ENCODE measurements at regions not wholly inside any gene's neighbourhood (a gene's known extent, or its start where the extent isn't known, plus 50 kb on each side); places are given as distances from the start of the nearest gene placed in this dataset.
"Not testable (repeated sequence)": the region's sequence is repeated elsewhere in the genome, so short reads cannot be mapped to it uniquely, and the experiment has no call there.

DNA sequence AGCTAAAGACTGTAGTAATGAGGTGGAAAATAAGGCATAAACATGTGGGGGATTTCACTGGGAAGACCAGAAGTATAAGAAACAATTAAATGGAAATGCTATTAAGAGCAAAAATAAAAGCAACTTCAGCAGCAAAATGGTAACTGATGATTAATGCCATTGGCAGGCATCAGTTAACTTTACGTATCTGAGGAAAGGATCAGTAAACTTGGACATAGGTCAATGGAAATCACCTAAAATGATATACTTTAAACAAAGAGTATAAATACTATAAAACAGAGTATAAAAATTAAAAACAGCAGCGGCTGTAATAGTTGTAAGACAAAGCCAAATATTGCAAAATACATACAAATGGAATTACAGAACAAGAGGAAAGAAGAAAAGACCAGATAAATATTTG, 992.1 kb downstream of the DNAH5 start:
- H3K4me3 ChIP-seq (ENCODE audit: low read length in 2 of 2): no peak overlapping the region
- no peak overlapping the region for H3K27ac ChIP-seq (ENCODE audit: low read depth in 2 of 2, low read length in 2 of 2)

DNA sequence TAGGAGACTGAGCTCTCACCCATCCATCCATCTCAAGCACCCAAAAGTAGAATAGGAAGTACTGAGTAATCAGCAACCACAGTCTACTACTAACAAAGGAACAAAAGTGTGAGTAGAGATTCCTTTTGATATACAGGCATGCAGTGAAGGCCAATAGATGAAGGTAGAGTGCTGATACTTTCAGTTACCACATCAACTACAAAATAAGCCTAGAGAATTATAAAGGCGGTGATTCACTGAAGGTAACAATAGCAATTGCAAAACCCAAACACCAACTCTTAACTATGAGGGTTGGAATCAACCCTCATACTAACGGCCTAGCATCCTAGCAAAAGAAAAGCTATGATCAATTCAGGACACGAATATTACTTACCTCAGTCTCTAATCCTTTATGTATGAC, 992.6 kb downstream of the DNAH5 start:
- Histone ChIP-seq H3K4me3 (ENCODE audit: low read length in 2 of 2) (no peak overlapping the region), H3K4me1 (ENCODE audit: control insufficient read depth in 2 of 2, insufficient read depth in 2 of 2, low read length in 2 of 2) (no peaks in the 10 kb centered on the region), H3K9ac (ENCODE audit: low read depth in 1 of 2, low read length in 2 of 2) (no peak overlapping the region), H3K36me3 (ENCODE audit: control insufficient read depth in 2 of 2, insufficient read depth in 2 of 2, low read length in 2 of 2) (no peaks in the 10 kb centered on the region), H3K27ac (ENCODE audit: low read depth in 2 of 2, low read length in 2 of 2) (no peak overlapping the region), H3K9me3 (ENCODE audit: control insufficient read depth in 2 of 2, low read length in 2 of 2) (no peaks in the 10 kb centered on the region), H3K27me3 (ENCODE audit: control insufficient read depth in 2 of 2, insufficient read depth in 2 of 2, low read length in 2 of 2) (no peaks in the 10 kb centered on the region)

More for the DNA sequence above, 992.1 kb downstream of the DNAH5 start:
- Histone ChIP-seq H3K36me3 (ENCODE audit: control insufficient read depth in 2 of 2, insufficient read depth in 2 of 2, low read length in 2 of 2) (no peaks in the 10 kb centered on the region), H3K9me3 (ENCODE audit: control insufficient read depth in 2 of 2, low read length in 2 of 2) (no peaks in the 10 kb centered on the region), H3K9ac (ENCODE audit: low read depth in 1 of 2, low read length in 2 of 2) (no peak overlapping the region), H3K27me3 (ENCODE audit: control insufficient read depth in 2 of 2, insufficient read depth in 2 of 2, low read length in 2 of 2) (no peaks in the 10 kb centered on the region), H3K4me1 (ENCODE audit: control insufficient read depth in 2 of 2, insufficient read depth in 2 of 2, low read length in 2 of 2) (no peaks in the 10 kb centered on the region)

DNA sequence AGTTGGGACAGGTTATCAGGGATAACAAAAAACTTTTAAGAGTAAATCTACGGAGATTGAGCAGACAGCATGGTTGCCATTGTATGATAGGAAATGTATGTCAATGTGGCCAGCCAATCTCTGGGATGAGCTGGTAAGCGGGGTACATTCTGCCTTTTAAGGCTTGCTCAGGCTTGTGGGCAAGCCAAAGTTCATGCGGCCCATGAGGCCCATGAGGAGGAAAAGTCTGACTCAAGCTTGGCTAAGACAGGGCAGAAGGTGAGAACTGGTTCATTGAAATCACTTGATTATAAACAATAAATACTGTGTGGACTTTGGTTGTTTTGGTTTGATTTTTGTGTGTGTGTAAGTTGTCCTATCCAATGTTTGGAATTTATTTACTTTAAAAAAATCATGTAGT, 997.1 kb downstream of the DNAH5 start:
- Histone ChIP-seq H3K27ac (ENCODE audit: low read depth in 2 of 2, low read length in 2 of 2) (no peak overlapping the region), H3K4me1 (ENCODE audit: control insufficient read depth in 2 of 2, insufficient read depth in 2 of 2, low read length in 2 of 2) (no peaks in the 10 kb centered on the region), H3K9ac (ENCODE audit: low read depth in 1 of 2, low read length in 2 of 2) (no peak overlapping the region), H3K4me3 (ENCODE audit: low read length in 2 of 2) (no peak overlapping the region), H3K9me3 (ENCODE audit: control insufficient read depth in 2 of 2, low read length in 2 of 2) (peaks cover 0 to 3% of the 10 kb centered on the region in 2 donors), H3K27me3 (ENCODE audit: control insufficient read depth in 2 of 2, insufficient read depth in 2 of 2, low read length in 2 of 2) (no peaks in the 10 kb centered on the region), H3K36me3 (ENCODE audit: control insufficient read depth in 2 of 2, insufficient read depth in 2 of 2, low read length in 2 of 2) (no peaks in the 10 kb centered on the region)

DNA sequence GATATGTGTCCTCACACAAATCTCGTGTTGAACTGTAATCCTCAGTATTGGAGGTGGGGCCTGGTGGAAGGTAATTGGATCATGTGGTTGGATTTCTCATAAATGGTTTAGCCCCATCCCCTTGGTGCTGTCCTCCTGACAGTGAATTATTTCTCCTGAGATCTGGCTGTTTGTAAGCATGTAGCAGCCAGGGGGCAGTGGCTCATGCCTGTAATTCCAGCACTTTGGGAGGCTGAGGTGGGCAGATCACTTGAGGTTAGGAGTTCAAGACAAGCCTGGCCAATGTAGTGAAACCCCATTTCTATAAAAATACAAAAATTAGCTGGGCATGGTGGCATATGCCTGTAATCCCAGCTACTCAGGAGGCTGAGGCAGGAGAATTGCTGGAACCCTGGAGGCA, 999.0 kb downstream of the DNAH5 start:
- H3K27ac ChIP-seq (ENCODE audit: low read depth in 2 of 2, low read length in 2 of 2); H3K4me3 ChIP-seq (ENCODE audit: low read length in 2 of 2): not testable (repeated sequence)

DNA sequence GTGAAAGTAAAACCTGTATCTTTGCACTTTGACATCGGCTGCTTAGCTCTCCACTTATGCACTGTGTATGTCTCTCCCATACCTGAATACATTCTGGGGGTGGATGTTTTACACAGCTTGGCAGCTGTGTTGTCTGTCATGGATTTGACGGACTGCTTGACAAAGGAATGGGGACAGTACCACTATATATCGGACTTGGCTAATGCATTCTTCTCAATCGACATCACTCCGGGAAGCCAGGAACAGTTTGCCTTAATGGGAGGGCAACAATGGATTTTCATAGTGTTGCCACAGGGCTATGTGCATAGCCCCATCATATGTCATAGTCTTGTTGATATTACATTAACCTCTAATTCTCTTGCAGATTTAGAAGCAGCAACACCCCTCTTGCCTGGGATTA, 1008.3 kb downstream of the DNAH5 start:
- Histone ChIP-seq H3K36me3 (ENCODE audit: control insufficient read depth in 2 of 2, insufficient read depth in 2 of 2, low read length in 2 of 2) (no peaks in the 10 kb centered on the region), H3K27me3 (ENCODE audit: control insufficient read depth in 2 of 2, insufficient read depth in 2 of 2, low read length in 2 of 2) (no peaks in the 10 kb centered on the region), H3K4me3 (ENCODE audit: low read length in 2 of 2) (no peak overlapping the region), H3K9me3 (ENCODE audit: control insufficient read depth in 2 of 2, low read length in 2 of 2) (peaks cover 0 to 10% of the 10 kb centered on the region in 2 donors), H3K4me1 (ENCODE audit: control insufficient read depth in 2 of 2, insufficient read depth in 2 of 2, low read length in 2 of 2) (no peaks in the 10 kb centered on the region), H3K27ac (ENCODE audit: low read depth in 2 of 2, low read length in 2 of 2) (no peak overlapping the region), H3K9ac (ENCODE audit: low read depth in 1 of 2, low read length in 2 of 2) (no peak overlapping the region)

More for the DNA sequence above, 999.0 kb downstream of the DNAH5 start:
- H3K4me1 ChIP-seq (ENCODE audit: control insufficient read depth in 2 of 2, insufficient read depth in 2 of 2, low read length in 2 of 2); H3K9ac ChIP-seq (ENCODE audit: low read depth in 1 of 2, low read length in 2 of 2); H3K27me3 ChIP-seq (ENCODE audit: control insufficient read depth in 2 of 2, insufficient read depth in 2 of 2, low read length in 2 of 2); H3K36me3 ChIP-seq (ENCODE audit: control insufficient read depth in 2 of 2, insufficient read depth in 2 of 2, low read length in 2 of 2); H3K9me3 ChIP-seq (ENCODE audit: control insufficient read depth in 2 of 2, low read length in 2 of 2): not testable (repeated sequence)

DNA sequence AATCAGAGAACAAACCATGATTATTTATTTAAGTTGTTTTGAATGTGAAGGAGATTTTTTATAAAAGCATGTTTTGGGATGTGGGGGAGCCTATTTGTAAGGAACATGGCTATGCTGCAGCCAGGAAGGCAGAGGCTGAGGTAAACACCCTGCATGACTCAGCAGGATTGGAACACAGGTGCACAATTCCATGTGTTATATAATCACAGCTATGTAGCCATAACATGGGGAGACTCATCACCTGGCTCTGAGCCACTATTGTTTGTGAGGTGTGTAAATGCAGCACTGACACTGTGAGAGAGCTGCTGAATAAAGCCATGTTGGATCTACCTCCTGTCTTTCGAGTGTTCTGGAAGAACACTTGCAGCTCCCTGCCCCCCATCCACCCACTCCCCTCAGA, 1009.8 kb downstream of the DNAH5 start:
- H3K27ac ChIP-seq (ENCODE audit: low read depth in 2 of 2, low read length in 2 of 2): no peak overlapping the region

DNA sequence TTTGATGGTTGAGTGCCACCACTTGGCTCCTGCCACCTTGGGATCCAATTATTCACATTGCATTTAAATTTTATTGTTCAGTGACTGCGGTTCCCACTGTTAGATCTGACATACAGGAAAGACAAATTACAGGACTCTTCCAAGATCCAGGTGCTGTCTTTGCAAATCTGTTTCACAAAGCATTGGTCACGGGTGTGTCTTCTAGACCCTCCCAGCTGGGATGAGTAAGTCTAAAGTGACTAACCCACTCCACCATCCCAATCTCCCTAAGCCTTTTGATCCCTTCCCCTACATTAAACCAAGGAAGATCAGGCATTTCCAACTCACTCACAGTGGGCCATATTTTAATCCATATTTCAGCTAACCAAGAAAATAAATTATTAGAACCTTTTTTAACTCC, 1016.3 kb upstream of the CTNND2 start:
- Histone ChIP-seq H3K9me3 (ENCODE audit: control insufficient read depth in 2 of 2, low read length in 2 of 2) (no peaks in the 10 kb centered on the region), H3K4me3 (ENCODE audit: low read length in 2 of 2) (no peak overlapping the region), H3K27ac (ENCODE audit: low read depth in 2 of 2, low read length in 2 of 2) (no peak overlapping the region), H3K4me1 (ENCODE audit: control insufficient read depth in 2 of 2, insufficient read depth in 2 of 2, low read length in 2 of 2) (no peaks in the 10 kb centered on the region), H3K36me3 (ENCODE audit: control insufficient read depth in 2 of 2, insufficient read depth in 2 of 2, low read length in 2 of 2) (no peaks in the 10 kb centered on the region), H3K27me3 (ENCODE audit: control insufficient read depth in 2 of 2, insufficient read depth in 2 of 2, low read length in 2 of 2) (no peaks in the 10 kb centered on the region), H3K9ac (ENCODE audit: low read depth in 1 of 2, low read length in 2 of 2) (no peak overlapping the region)

More for the DNA sequence above, 1009.8 kb downstream of the DNAH5 start:
- no peak overlapping the region for H3K4me3 ChIP-seq (ENCODE audit: low read length in 2 of 2)
- no peak overlapping the region for H3K9ac ChIP-seq (ENCODE audit: low read depth in 1 of 2, low read length in 2 of 2)
- H3K4me1 ChIP-seq (ENCODE audit: control insufficient read depth in 2 of 2, insufficient read depth in 2 of 2, low read length in 2 of 2): no peaks in the 10 kb centered on the region
- peaks cover 0 to 10% of the 10 kb centered on the region in 2 donors for H3K9me3 ChIP-seq (ENCODE audit: control insufficient read depth in 2 of 2, low read length in 2 of 2)
- H3K27me3 ChIP-seq (ENCODE audit: control insufficient read depth in 2 of 2, insufficient read depth in 2 of 2, low read length in 2 of 2): no peaks in the 10 kb centered on the region
- H3K36me3 ChIP-seq (ENCODE audit: control insufficient read depth in 2 of 2, insufficient read depth in 2 of 2, low read length in 2 of 2): no peaks in the 10 kb centered on the region

DNA sequence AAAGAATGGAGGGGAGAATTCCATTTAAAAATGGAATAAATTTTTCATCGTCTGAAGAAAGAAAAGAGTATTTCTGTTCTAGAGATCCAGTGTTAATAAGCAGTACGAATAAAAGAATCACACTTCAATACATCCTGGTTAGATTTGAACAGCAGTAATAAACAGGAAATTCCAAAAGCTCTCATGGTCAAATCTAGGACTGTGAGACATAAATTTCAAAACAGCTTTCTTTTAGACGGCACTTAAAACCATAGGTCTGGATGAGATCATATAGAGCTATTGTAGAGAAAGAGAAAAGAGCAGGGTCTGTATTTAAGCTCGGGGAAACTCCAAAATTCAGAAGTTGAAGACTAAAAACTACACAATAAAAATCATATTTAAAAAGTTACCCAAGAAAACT, 1006.9 kb upstream of the CTNND2 start:
- Histone ChIP-seq H3K4me3 (ENCODE audit: low read length in 2 of 2) (no peak overlapping the region), H3K4me1 (ENCODE audit: control insufficient read depth in 2 of 2, insufficient read depth in 2 of 2, low read length in 2 of 2) (no peaks in the 10 kb centered on the region), H3K36me3 (ENCODE audit: control insufficient read depth in 2 of 2, insufficient read depth in 2 of 2, low read length in 2 of 2) (no peaks in the 10 kb centered on the region), H3K27me3 (ENCODE audit: control insufficient read depth in 2 of 2, insufficient read depth in 2 of 2, low read length in 2 of 2) (no peaks in the 10 kb centered on the region), H3K9ac (ENCODE audit: low read depth in 1 of 2, low read length in 2 of 2) (no peak overlapping the region), H3K27ac (ENCODE audit: low read depth in 2 of 2, low read length in 2 of 2) (no peak overlapping the region), H3K9me3 (ENCODE audit: control insufficient read depth in 2 of 2, low read length in 2 of 2) (no peaks in the 10 kb centered on the region)

DNA sequence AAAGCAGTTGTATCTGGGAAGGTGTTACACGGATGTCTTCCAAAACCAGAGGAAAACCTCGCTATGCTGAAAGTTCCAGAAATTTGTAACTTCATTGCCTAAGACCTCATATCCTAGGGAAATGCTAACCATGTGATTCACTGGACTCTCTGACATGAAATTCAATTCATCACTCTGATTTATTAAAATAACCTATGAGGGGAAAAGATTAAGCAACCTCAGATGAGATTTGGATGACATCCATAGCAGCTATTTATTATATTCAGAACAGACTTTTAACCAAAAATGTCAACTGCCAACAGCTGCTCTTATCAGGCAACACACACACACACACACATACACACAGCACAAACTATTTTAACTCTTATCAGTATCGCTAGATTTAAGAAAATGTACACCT, 1006.4 kb upstream of the CTNND2 start:
- Histone ChIP-seq H3K4me3 (ENCODE audit: low read length in 2 of 2) (no peak overlapping the region), H3K36me3 (ENCODE audit: control insufficient read depth in 2 of 2, insufficient read depth in 2 of 2, low read length in 2 of 2) (no peaks in the 10 kb centered on the region), H3K27me3 (ENCODE audit: control insufficient read depth in 2 of 2, insufficient read depth in 2 of 2, low read length in 2 of 2) (no peaks in the 10 kb centered on the region), H3K9me3 (ENCODE audit: control insufficient read depth in 2 of 2, low read length in 2 of 2) (no peaks in the 10 kb centered on the region), H3K9ac (ENCODE audit: low read depth in 1 of 2, low read length in 2 of 2) (no peak overlapping the region), H3K27ac (ENCODE audit: low read depth in 2 of 2, low read length in 2 of 2) (no peak overlapping the region), H3K4me1 (ENCODE audit: control insufficient read depth in 2 of 2, insufficient read depth in 2 of 2, low read length in 2 of 2) (no peaks in the 10 kb centered on the region)

DNA sequence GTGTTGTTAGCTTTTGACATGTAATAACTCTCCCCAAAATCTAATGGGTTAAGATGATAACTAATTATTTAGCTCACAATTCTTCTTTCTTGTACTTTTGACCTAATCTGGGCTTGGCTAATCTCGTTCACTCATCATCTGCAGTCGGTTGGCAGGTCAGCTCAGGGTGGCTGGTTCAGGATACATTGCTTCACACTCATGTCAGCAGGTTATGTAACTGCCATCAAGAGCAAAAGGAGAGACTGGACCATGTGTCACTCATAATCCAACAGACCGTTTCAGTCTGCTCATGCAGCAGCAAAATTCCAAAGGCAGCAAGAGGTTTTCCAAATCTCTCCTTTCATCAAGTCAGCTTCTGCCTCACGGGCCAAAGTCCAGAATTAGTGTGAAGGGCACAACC, 998.4 kb upstream of the CTNND2 start:
- no peak overlapping the region for H3K9ac ChIP-seq (ENCODE audit: low read depth in 1 of 2, low read length in 2 of 2)
- H3K9me3 ChIP-seq (ENCODE audit: control insufficient read depth in 2 of 2, low read length in 2 of 2): peaks cover 0 to 2% of the 10 kb centered on the region in 2 donors
- H3K4me3 ChIP-seq (ENCODE audit: low read length in 2 of 2): no peak overlapping the region
- H3K27ac ChIP-seq (ENCODE audit: low read depth in 2 of 2, low read length in 2 of 2): no peak overlapping the region
- no peaks in the 10 kb centered on the region for H3K27me3 ChIP-seq (ENCODE audit: control insufficient read depth in 2 of 2, insufficient read depth in 2 of 2, low read length in 2 of 2)
- H3K4me1 ChIP-seq (ENCODE audit: control insufficient read depth in 2 of 2, insufficient read depth in 2 of 2, low read length in 2 of 2): no peaks in the 10 kb centered on the region
- H3K36me3 ChIP-seq (ENCODE audit: control insufficient read depth in 2 of 2, insufficient read depth in 2 of 2, low read length in 2 of 2): no peaks in the 10 kb centered on the region

DNA sequence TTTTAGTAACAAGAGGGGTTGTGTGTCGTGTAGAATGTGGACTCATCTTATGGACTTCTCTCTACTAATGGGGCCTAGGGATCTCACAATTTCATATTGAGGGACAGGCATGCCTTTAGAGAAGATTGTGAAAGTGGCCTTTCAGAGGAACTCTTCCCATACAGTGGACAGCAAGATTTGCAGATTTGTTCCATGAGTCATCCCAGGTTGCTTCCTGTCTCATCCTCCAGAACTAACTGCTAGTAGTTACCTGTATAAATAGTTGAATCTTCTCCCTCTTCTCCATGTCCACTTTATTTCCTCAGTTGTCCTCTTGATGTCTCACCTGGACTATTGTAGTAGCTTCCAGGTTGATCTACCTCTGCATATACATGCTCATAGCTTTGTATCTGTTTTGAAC, 997.5 kb upstream of the CTNND2 start:
- no peak overlapping the region for H3K4me3 ChIP-seq (ENCODE audit: low read length in 2 of 2)
- H3K36me3 ChIP-seq (ENCODE audit: control insufficient read depth in 2 of 2, insufficient read depth in 2 of 2, low read length in 2 of 2): no peaks in the 10 kb centered on the region
- H3K27me3 ChIP-seq (ENCODE audit: control insufficient read depth in 2 of 2, insufficient read depth in 2 of 2, low read length in 2 of 2): no peaks in the 10 kb centered on the region
- no peak overlapping the region for H3K27ac ChIP-seq (ENCODE audit: low read depth in 2 of 2, low read length in 2 of 2)
- no peak overlapping the region for H3K9ac ChIP-seq (ENCODE audit: low read depth in 1 of 2, low read length in 2 of 2)
- no peaks in the 10 kb centered on the region for H3K4me1 ChIP-seq (ENCODE audit: control insufficient read depth in 2 of 2, insufficient read depth in 2 of 2, low read length in 2 of 2)
- peaks cover 0 to 2% of the 10 kb centered on the region in 2 donors for H3K9me3 ChIP-seq (ENCODE audit: control insufficient read depth in 2 of 2, low read length in 2 of 2)

All from mucosa of rectum (tissue), 2 donors.